Neutrophil (primary cell): ENCODE measurements at regions not wholly inside any gene's neighbourhood (a gene's known extent, or its start where the extent isn't known, plus 50 kb on each side); places are given as distances from the start of the nearest gene placed in this dataset.
"Not testable (repeated sequence)": the region's sequence is repeated elsewhere in the genome, so short reads cannot be mapped to it uniquely, and the experiment has no call there.

Experiments
- H3K27ac ChIP-seq: fragments of 200-600 bp; sonication (generic); 2 replicates; pipeline ENCODE4 v1.5.1; 2016; ENCODE audit warnings: mild to moderate bottlenecking, moderate library complexity
- H3K27me3 ChIP-seq: fragments of 200-600 bp; sonication (generic); 2 replicates; pipeline ENCODE4 v1.6.0; 2016; ENCODE audit warnings: mild to moderate bottlenecking
- H3K36me3 ChIP-seq: fragments of 200-600 bp; sonication (generic); 2 replicates; pipeline ENCODE4 v1.5.1; 2017
- H3K4me1 ChIP-seq, 2 experiments: fragments of 200-600 bp in 1 of 2; sonication (generic) in 1 of 2; 1 replicate in 1 of 2; 2 replicates in 1 of 2; pipeline versions ENCODE4 v1.5.1 to v1.6.1; 2013 to 2016; ENCODE audit warnings: low read depth in 1 of 2, low read length in 1 of 2, mild to moderate bottlenecking in 1 of 2, moderate library complexity in 1 of 2; ENCODE audit not compliant: control insufficient read depth in 1 of 2, insufficient read depth in 1 of 2
- H3K4me3 ChIP-seq, 2 experiments: fragments of 200-600 bp in 1 of 2; sonication (generic) in 1 of 2; 1 replicate in 1 of 2; 2 replicates in 1 of 2; pipeline ENCODE4 v1.5.1; 2013 to 2016; ENCODE audit warnings: low read depth in 1 of 2, low read length in 1 of 2, mild to moderate bottlenecking in 1 of 2, moderate library complexity in 1 of 2
- H3K9me3 ChIP-seq: fragments of 200-600 bp; sonication (generic); 2 replicates; pipeline ENCODE4 v1.5.1; 2016
- CTCF ChIP-seq: fragments of 200-600 bp; sonication (generic); IDR thresholded peaks from 2 replicates; pipeline ENCODE4 v1.5.1; 2016; ENCODE audit warnings: antibody characterized with exemption

GRCh38 chr5:57986761-57987341 is 473.0 kb downstream of the PLK2 start:
- no peaks in the 10 kb centered on the region for H3K27me3 ChIP-seq
- no peak for TF ChIP-seq CTCF
- no peaks in the 10 kb centered on the region for H3K9me3 ChIP-seq
- no peak overlapping the region for H3K27ac ChIP-seq
- no peaks in the 10 kb centered on the region for H3K36me3 ChIP-seq
- H3K4me3 ChIP-seq, result no peak overlapping the region
- no peaks in the 10 kb centered on the region for H3K4me1 ChIP-seq

GRCh38 chr5:57983426-57983825 is 476.5 kb downstream of the PLK2 start:
- H3K36me3 ChIP-seq, result no peaks in the 10 kb centered on the region
- H3K27me3 ChIP-seq, result no peaks in the 10 kb centered on the region
- H3K4me1 ChIP-seq, result no peaks in the 10 kb centered on the region
- TF ChIP-seq CTCF, result no peak
- no peak overlapping the region for H3K27ac ChIP-seq
- no peaks in the 10 kb centered on the region for H3K9me3 ChIP-seq
- no peak overlapping the region for H3K4me3 ChIP-seq

- no peak for TF ChIP-seq CTCF
Observed at GRCh38 chr5:57979671-57980070, 480.2 kb downstream of the PLK2 start.

GRCh38 chr5:57976506-57976905 is 483.4 kb downstream of the PLK2 start:
- H3K9me3 ChIP-seq, result no peaks in the 10 kb centered on the region
- no peaks in the 10 kb centered on the region for H3K36me3 ChIP-seq
- no peaks in the 10 kb centered on the region for H3K4me1 ChIP-seq
- TF ChIP-seq CTCF, result no peak
- H3K27me3 ChIP-seq, result no peaks in the 10 kb centered on the region
- H3K4me3 ChIP-seq, result no peak overlapping the region
- H3K27ac ChIP-seq, result no peak overlapping the region

More at GRCh38 chr5:57979671-57980070, 480.2 kb downstream of the PLK2 start:
- no peaks in the 10 kb centered on the region for H3K27me3 ChIP-seq
- H3K9me3 ChIP-seq, result no peaks in the 10 kb centered on the region
- H3K4me3 ChIP-seq, result no peak overlapping the region
- no peaks in the 10 kb centered on the region for H3K4me1 ChIP-seq
- H3K27ac ChIP-seq, result no peak overlapping the region
- H3K36me3 ChIP-seq, result no peaks in the 10 kb centered on the region

- not testable (repeated sequence) for H3K4me1 ChIP-seq, H3K9me3 ChIP-seq, H3K27ac ChIP-seq, H3K36me3 ChIP-seq, H3K4me3 ChIP-seq, H3K27me3 ChIP-seq
Observed at GRCh38 chr5:57972099-57972498, 487.8 kb downstream of the PLK2 start.

GRCh38 chr5:57960569-57960968 is 478.0 kb upstream of the ACTBL2 start:
- Histone ChIP-seq H3K27ac (no peak overlapping the region), H3K9me3 (no peaks in the 10 kb centered on the region), H3K4me3 (no peak overlapping the region), H3K4me1 (no peaks in the 10 kb centered on the region), H3K36me3 (no peaks in the 10 kb centered on the region), H3K27me3 (no peaks in the 10 kb centered on the region)
- no peak for TF ChIP-seq CTCF
